ENCODE measurements at regions not wholly inside any gene's neighbourhood (a gene's known extent, or its start where the extent isn't known, plus 50 kb on each side); places are given as distances from the start of the nearest gene placed in this dataset.

GRCh38 chr6:45791211-45792168 is 224.2 kb downstream of the CLIC5 start:
- no peak for DNase-seq

- DNase-seq, result no peak
These were observed 226.4 kb downstream of the CLIC5 start for GRCh38 chr6:45789238-45789637.

GRCh38 chr6:45787384-45787783 is 228.3 kb downstream of the CLIC5 start:
- DNase-seq, result no peak

- DNase-seq, result no peak
These were observed 229.3 kb downstream of the CLIC5 start for GRCh38 chr6:45786355-45786781.

- no peak for DNase-seq
These were observed 231.4 kb downstream of the CLIC5 start for GRCh38 chr6:45784250-45784649.

GRCh38 chr6:45783716-45784115 is 231.9 kb downstream of the CLIC5 start:
- DNase-seq, result no peak

- no peak for DNase-seq
These were observed 233.8 kb downstream of the CLIC5 start for GRCh38 chr6:45781890-45782289.

GRCh38 chr6:45780523-45780922 is 235.1 kb downstream of the CLIC5 start:
- DNase-seq, result no peak

GRCh38 chr6:45775026-45775697 is 240.5 kb downstream of the CLIC5 start:
- DNase-seq, result peak; percentile 48

- no peak for DNase-seq
These were observed 241.8 kb downstream of the CLIC5 start for GRCh38 chr6:45773906-45774305.

- DNase-seq, result no peak
These were observed 242.7 kb downstream of the CLIC5 start for GRCh38 chr6:45772886-45773495.

GRCh38 chr6:45772051-45772450 is 243.6 kb downstream of the CLIC5 start:
- no peak for DNase-seq

GRCh38 chr6:45763281-45763680 is 252.4 kb downstream of the CLIC5 start:
- no peak for DNase-seq

- no peak for DNase-seq
These were observed 256.2 kb downstream of the CLIC5 start for GRCh38 chr6:45759472-45759810.

- DNase-seq, result no peak
These were observed 256.7 kb downstream of the CLIC5 start for GRCh38 chr6:45758787-45759471.

GRCh38 chr6:45757443-45758130 is 258.1 kb downstream of the CLIC5 start:
- no peak for DNase-seq

GRCh38 chr6:45756606-45757005 is 259.1 kb downstream of the CLIC5 start:
- no peak for DNase-seq

- DNase-seq, result no peak
These were observed 261.2 kb downstream of the CLIC5 start for GRCh38 chr6:45754432-45754831.

- no peak for DNase-seq
These were observed 269.6 kb downstream of the CLIC5 start for GRCh38 chr6:45746046-45746445.

GRCh38 chr6:45743028-45743615 is 272.5 kb downstream of the CLIC5 start:
- no peak for DNase-seq

- no peak for DNase-seq
These were observed 273.1 kb downstream of the CLIC5 start for GRCh38 chr6:45742591-45742990.
